D721Med (cell line): ENCODE measurements at regions not wholly inside any gene's neighbourhood (a gene's known extent, or its start where the extent isn't known, plus 50 kb on each side); places are given as distances from the start of the nearest gene placed in this dataset.
A peak's percentile ranks its signal among the peaks of the same experiment; 100 is the strongest.

ENCODE experiments used
- DNase-seq: peaks from one replicate; pipeline ENCODE4 v3.0.0; 2011; ENCODE audit warnings: low spot score; ENCODE audit not compliant: insufficient read length
- FAIRE-seq: peaks from 2 replicates; lab custom pipeline; 2011; peaks lifted over from hg19 to GRCh38; lab: Jason Lieb, UNC
- CTCF ChIP-seq: IDR thresholded peaks from 2 replicates; pipeline ENCODE4 v1.5.1; 2012; ENCODE audit warnings: mild to moderate bottlenecking, control low read depth; ENCODE audit not compliant: insufficient read depth; ENCODE audit errors: missing control alignments

- FAIRE-seq: no peak
- no peak for DNase-seq
These were observed 312.3 kb downstream of the FAT3 start for GRCh38 chr11:92536883-92537282.

GRCh38 chr11:92540096-92540495 lies 315.5 kb downstream of the FAT3 start:
- TF ChIP-seq CTCF: no peak
- no peak for FAIRE-seq
- DNase-seq: no peak

More at GRCh38 chr11:92536883-92537282, 312.3 kb downstream of the FAT3 start:
- no peak for TF ChIP-seq CTCF

- TF ChIP-seq CTCF: no peak
- DNase-seq (no peak), FAIRE-seq (no peak)
These were observed 321.4 kb downstream of the FAT3 start for GRCh38 chr11:92545906-92546471.

- peak; percentile 86 for FAIRE-seq
- peak; percentile 12 for DNase-seq
- TF ChIP-seq CTCF: no peak
These were observed 322.0 kb downstream of the FAT3 start for GRCh38 chr11:92546603-92547002.

GRCh38 chr11:92550411-92550810 lies 325.8 kb downstream of the FAT3 start:
- FAIRE-seq: no peak
- no peak for TF ChIP-seq CTCF
- DNase-seq: no peak

- no peak for DNase-seq
- TF ChIP-seq CTCF: no peak
- FAIRE-seq: no peak
These were observed 326.3 kb downstream of the FAT3 start for GRCh38 chr11:92550871-92551270.

GRCh38 chr11:92552942-92553341 lies 328.3 kb downstream of the FAT3 start:
- FAIRE-seq (no peak), DNase-seq (no peak)
- peak; percentile 22 for TF ChIP-seq CTCF
